Hepatocyte (in vitro differentiated cells): ENCODE measurements at regions not wholly inside any gene's neighbourhood (a gene's known extent, or its start where the extent isn't known, plus 50 kb on each side); places are given as distances from the start of the nearest gene placed in this dataset.

ENCODE experiments used
- DNase-seq: peaks from one replicate; pipeline ENCODE4 v3.0.0-alpha.2; 2016; ENCODE audit warnings: low spot score
- H2AFZ ChIP-seq: fragments of 200-600 bp; sonication (generic); 2 replicates; pipeline ENCODE4 v1.6.0; 2016; ENCODE audit warnings: antibody characterized with exemption, mild to moderate bottlenecking
- H3K27ac ChIP-seq: fragments of 200-600 bp; sonication (generic); 2 replicates; pipeline ENCODE4 v1.5.1; 2016; ENCODE audit warnings: mild to moderate bottlenecking
- H3K27me3 ChIP-seq: fragments of 200-600 bp; sonication (generic); 2 replicates; pipeline ENCODE4 v1.6.1; 2016
- H3K36me3 ChIP-seq: fragments of 200-600 bp; sonication (generic); replicated peaks from 2 replicates; pipeline ENCODE4 v1.5.1; 2016; ENCODE audit warnings: low read depth; ENCODE audit not compliant: insufficient read depth
- H3K4me1 ChIP-seq: fragments of 200-600 bp; sonication (generic); 2 replicates; pipeline ENCODE4 v1.5.1; 2016; ENCODE audit warnings: mild to moderate bottlenecking, moderate library complexity; ENCODE audit not compliant: insufficient read depth
- H3K4me2 ChIP-seq: fragments of 200-600 bp; sonication (generic); 2 replicates; pipeline ENCODE4 v1.6.0; 2016
- H3K4me3 ChIP-seq: fragments of 200-600 bp; sonication (generic); 2 replicates; pipeline ENCODE4 v1.5.1; 2016; ENCODE audit warnings: mild to moderate bottlenecking
- H3K79me2 ChIP-seq: fragments of 200-600 bp; sonication (generic); 2 replicates; pipeline ENCODE4 v1.6.0; 2017; ENCODE audit warnings: mild to moderate bottlenecking
- H3K9me2 ChIP-seq: fragments of 200-600 bp; sonication (generic); replicated peaks from 2 replicates; pipeline ENCODE4 v1.6.0; 2017; ENCODE audit warnings: mild to moderate bottlenecking; ENCODE audit not compliant: insufficient read depth
- H3K9me3 ChIP-seq: fragments of 200-600 bp; sonication (generic); 2 replicates; pipeline ENCODE4 v1.5.1; 2016; ENCODE audit warnings: low read depth, mild to moderate bottlenecking
- H4K20me1 ChIP-seq: fragments of 200-600 bp; sonication (generic); 2 replicates; pipeline ENCODE4 v1.6.0; 2016; ENCODE audit warnings: mild to moderate bottlenecking; ENCODE audit not compliant: insufficient read depth, poor library complexity, severe bottlenecking
- CTCF ChIP-seq: fragments of 200-600 bp; sonication (generic); IDR thresholded peaks from 2 replicates; pipeline ENCODE4 v1.5.1; 2016; ENCODE audit warnings: antibody characterized with exemption, mild to moderate bottlenecking; ENCODE audit not compliant: poor library complexity
- EZH2 ChIP-seq: fragments of 200-600 bp; sonication (generic); IDR thresholded peaks from 2 replicates; pipeline ENCODE4 v1.6.1; 2016; ENCODE audit warnings: antibody characterized with exemption, mild to moderate bottlenecking, borderline replicate concordance
- EZH2phosphoT487 ChIP-seq: fragments of 200-600 bp; sonication (generic); IDR thresholded peaks from one replicate; pipeline ENCODE4 v1.6.1; 2018; ENCODE audit warnings: antibody characterized with exemption, mild to moderate bottlenecking, low read depth, moderate library complexity; ENCODE audit not compliant: unreplicated experiment, severe bottlenecking
- WGBS: methylation state at CpG from one replicate; pipeline ENCODE4 v1.1.6; 2016; ENCODE audit warnings: low lambda C conversion rate; ENCODE audit errors: missing lambda C conversion rate; 5-methylcytosine and 5-hydroxymethylcytosine counted together

- Histone ChIP-seq H3K4me1 (no peaks in the 10 kb centered on the region), H3K27ac (no peak overlapping the region), H3K4me3 (no peak overlapping the region), H2AFZ (no peak overlapping the region), H3K9me2 (no peaks in the 10 kb centered on the region), H3K4me2 (no peak overlapping the region), H3K27me3 (no peaks in the 10 kb centered on the region), H3K9me3 (no peaks in the 10 kb centered on the region), H4K20me1 (no peaks in the 10 kb centered on the region), H3K79me2 (no peaks in the 10 kb centered on the region), H3K36me3 (no peaks in the 10 kb centered on the region)
- WGBS: 83% methylated on average over 5 of the region's 5 CpGs
- DNase-seq: peak; percentile 7
- TF ChIP-seq EZH2: no peak
- no peak for TF ChIP-seq EZH2phosphoT487
- no peak for TF ChIP-seq CTCF
These were observed 293.8 kb downstream of the FRK start for GRCh38 chr6:115766745-115767462.

GRCh38 chr6:115765966-115766365, 294.7 kb downstream of the FRK start:
- no peak for DNase-seq
- Histone ChIP-seq H3K79me2 (no peaks in the 10 kb centered on the region), H3K27me3 (no peaks in the 10 kb centered on the region), H3K36me3 (no peaks in the 10 kb centered on the region), H3K4me2 (no peak overlapping the region), H2AFZ (no peak overlapping the region), H4K20me1 (no peaks in the 10 kb centered on the region), H3K9me2 (no peaks in the 10 kb centered on the region), H3K4me3 (no peak overlapping the region), H3K9me3 (no peaks in the 10 kb centered on the region), H3K4me1 (no peaks in the 10 kb centered on the region), H3K27ac (no peak overlapping the region)
- TF ChIP-seq CTCF (no peak), EZH2phosphoT487 (no peak), EZH2 (no peak)
- 84% methylated on average over 4 of the region's 4 CpGs for WGBS

- Histone ChIP-seq H3K9me3 (no peaks in the 10 kb centered on the region), H3K27ac (no peak overlapping the region), H3K4me3 (no peak overlapping the region), H3K79me2 (no peaks in the 10 kb centered on the region), H3K9me2 (no peaks in the 10 kb centered on the region), H3K36me3 (no peaks in the 10 kb centered on the region), H2AFZ (no peak overlapping the region), H3K27me3 (no peaks in the 10 kb centered on the region), H4K20me1 (no peaks in the 10 kb centered on the region), H3K4me2 (no peak overlapping the region), H3K4me1 (no peaks in the 10 kb centered on the region)
- DNase-seq: no peak
- TF ChIP-seq EZH2phosphoT487: no peak
- no peak for TF ChIP-seq CTCF
- TF ChIP-seq EZH2: no peak
- 97% methylated on average over 3 of the region's 3 CpGs for WGBS
These were observed 301.6 kb downstream of the FRK start for GRCh38 chr6:115759051-115759450.
